Colonic mucosa (tissue), 4 donors: ENCODE measurements at regions not wholly inside any gene's neighbourhood (a gene's known extent, or its start where the extent isn't known, plus 50 kb on each side); places are given as distances from the start of the nearest gene placed in this dataset.

Experiments used
- DNase-seq: peaks from one replicate; pipeline ENCODE4 v3.0.0-alpha.2; 2020
- H3K27ac ChIP-seq: fragments of 200-600 bp; one replicate; pipeline ENCODE4 v1.8.0; 2021
- H3K27me3 ChIP-seq: fragments of 200-600 bp; one replicate; pipeline ENCODE4 v1.8.0; 2021
- H3K36me3 ChIP-seq: fragments of 200-600 bp; one replicate; pipeline ENCODE4 v1.8.0; 2021
- H3K4me1 ChIP-seq: fragments of 200-600 bp; one replicate; pipeline ENCODE4 v1.8.0; 2021; ENCODE audit warnings: mild to moderate bottlenecking
- H3K4me3 ChIP-seq: fragments of 200-600 bp; one replicate; pipeline ENCODE4 v1.8.0; 2021
- H3K9ac ChIP-seq, 2 donors: one replicate each; pipeline ENCODE4 v1.7.0; 2013; ENCODE audit warnings: control low read depth in 2 of 2, low read depth in 2 of 2, low read length in 2 of 2
- H3K9me3 ChIP-seq: fragments of 200-600 bp; one replicate; pipeline ENCODE4 v1.8.0; 2021
- intact Hi-C: fragments of 100-400 bp; cut with DNase I; formaldehyde crosslinking; loops from one replicate; pipeline ENCODE4 v1.14.1; 2022
- TF ChIP-seq, protein P1 (sequence below): fragments of 200-600 bp; IDR thresholded peaks from one replicate; pipeline ENCODE4 v1.8.0; 2022; ENCODE audit warnings: antibody characterized with exemption, mild to moderate bottlenecking
- donor health status: healthy.
- donor health status: DM: no; HTN: no; CAD: no.
- donor health status: DM: no; HTN: no; CAD: no.

DNA sequence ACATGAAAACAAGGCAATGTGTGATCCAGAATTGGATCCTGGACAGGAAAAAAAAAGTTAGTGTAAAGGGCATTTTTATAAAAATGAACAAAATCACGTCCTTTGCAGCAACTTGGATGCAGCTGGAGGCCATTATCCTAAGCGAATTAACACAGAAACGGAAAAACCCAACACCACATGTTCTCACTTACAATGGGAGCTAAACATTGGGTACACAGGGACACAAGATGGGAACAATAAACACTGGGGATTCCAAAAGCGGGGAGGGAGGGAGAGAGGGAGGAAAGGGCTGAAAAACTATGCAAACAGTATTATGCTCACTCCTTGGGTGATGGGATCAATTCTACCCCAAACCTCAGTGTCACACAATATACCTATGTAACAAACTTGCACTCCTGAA is 91.4 kb upstream of the BTBD3 start:
- H3K9me3 ChIP-seq, result no peaks in the 10 kb centered on the region
- no peak overlapping the region for H3K27ac ChIP-seq
- no peaks in the 10 kb centered on the region for H3K4me1 ChIP-seq
- H3K27me3 ChIP-seq, result no peaks in the 10 kb centered on the region
- no peaks in the 10 kb centered on the region for H3K36me3 ChIP-seq
- intact Hi-C loops, result no loop called here
- DNase-seq, result no peak
- no peak overlapping the region for H3K9ac ChIP-seq
- TF ChIP-seq, protein P1, sequence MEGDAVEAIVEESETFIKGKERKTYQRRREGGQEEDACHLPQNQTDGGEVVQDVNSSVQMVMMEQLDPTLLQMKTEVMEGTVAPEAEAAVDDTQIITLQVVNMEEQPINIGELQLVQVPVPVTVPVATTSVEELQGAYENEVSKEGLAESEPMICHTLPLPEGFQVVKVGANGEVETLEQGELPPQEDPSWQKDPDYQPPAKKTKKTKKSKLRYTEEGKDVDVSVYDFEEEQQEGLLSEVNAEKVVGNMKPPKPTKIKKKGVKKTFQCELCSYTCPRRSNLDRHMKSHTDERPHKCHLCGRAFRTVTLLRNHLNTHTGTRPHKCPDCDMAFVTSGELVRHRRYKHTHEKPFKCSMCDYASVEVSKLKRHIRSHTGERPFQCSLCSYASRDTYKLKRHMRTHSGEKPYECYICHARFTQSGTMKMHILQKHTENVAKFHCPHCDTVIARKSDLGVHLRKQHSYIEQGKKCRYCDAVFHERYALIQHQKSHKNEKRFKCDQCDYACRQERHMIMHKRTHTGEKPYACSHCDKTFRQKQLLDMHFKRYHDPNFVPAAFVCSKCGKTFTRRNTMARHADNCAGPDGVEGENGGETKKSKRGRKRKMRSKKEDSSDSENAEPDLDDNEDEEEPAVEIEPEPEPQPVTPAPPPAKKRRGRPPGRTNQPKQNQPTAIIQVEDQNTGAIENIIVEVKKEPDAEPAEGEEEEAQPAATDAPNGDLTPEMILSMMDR, result no peak
- H3K4me3 ChIP-seq, result no peak overlapping the region

- H3K27me3 ChIP-seq, result no peaks in the 10 kb centered on the region
- no peak for DNase-seq
Measured at GRCh38 chr20:11832397-11832796, 85.3 kb upstream of the BTBD3 start.

DNA sequence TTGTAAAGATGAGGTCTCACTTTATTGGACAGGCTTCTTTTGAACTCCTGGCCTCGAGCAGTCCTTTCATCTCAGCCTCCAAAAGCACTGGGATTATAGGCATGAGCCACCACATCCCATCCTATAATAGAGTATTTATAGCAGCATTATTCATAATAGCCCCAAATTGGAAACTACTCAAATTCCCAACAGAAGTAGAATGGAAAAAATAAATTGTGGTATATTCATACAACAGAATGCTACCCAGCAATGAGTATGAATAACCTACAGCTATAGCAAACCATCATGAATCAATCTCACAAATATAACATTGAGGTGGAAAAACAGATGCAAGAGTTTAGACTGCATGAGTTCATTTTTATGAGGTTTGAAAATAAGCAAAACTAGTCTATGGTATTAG is 84.8 kb upstream of the BTBD3 start:
- H3K36me3 ChIP-seq, result no peaks in the 10 kb centered on the region
- H3K4me1 ChIP-seq, result no peaks in the 10 kb centered on the region
- no peak overlapping the region for H3K27ac ChIP-seq
- H3K4me3 ChIP-seq, result no peak overlapping the region
- intact Hi-C loops, result no loop called here
- no peaks in the 10 kb centered on the region for H3K27me3 ChIP-seq
- H3K9me3 ChIP-seq, result no peaks in the 10 kb centered on the region
- DNase-seq, result no peak
- no peak overlapping the region for H3K9ac ChIP-seq
- TF ChIP-seq, protein P1, result no peak

More at GRCh38 chr20:11832397-11832796, 85.3 kb upstream of the BTBD3 start:
- no peaks in the 10 kb centered on the region for H3K36me3 ChIP-seq
- intact Hi-C loops, result no loop called here
- no peak overlapping the region for H3K4me3 ChIP-seq
- TF ChIP-seq, protein P1, result no peak
- no peaks in the 10 kb centered on the region for H3K9me3 ChIP-seq
- H3K27ac ChIP-seq, result no peak overlapping the region
- H3K9ac ChIP-seq, result no peak overlapping the region
- no peaks in the 10 kb centered on the region for H3K4me1 ChIP-seq

- intact Hi-C loops, result no loop called here
- Histone ChIP-seq H3K9me3 (no peaks in the 10 kb centered on the region), H3K4me3 (no peak overlapping the region), H3K9ac (no peak overlapping the region), H3K36me3 (no peaks in the 10 kb centered on the region), H3K4me1 (no peaks in the 10 kb centered on the region), H3K27me3 (no peaks in the 10 kb centered on the region), H3K27ac (no peak overlapping the region)
- no peak for DNase-seq
- TF ChIP-seq, protein P1, result no peak
Measured at GRCh38 chr20:11833825-11834224, 83.9 kb upstream of the BTBD3 start.

DNA sequence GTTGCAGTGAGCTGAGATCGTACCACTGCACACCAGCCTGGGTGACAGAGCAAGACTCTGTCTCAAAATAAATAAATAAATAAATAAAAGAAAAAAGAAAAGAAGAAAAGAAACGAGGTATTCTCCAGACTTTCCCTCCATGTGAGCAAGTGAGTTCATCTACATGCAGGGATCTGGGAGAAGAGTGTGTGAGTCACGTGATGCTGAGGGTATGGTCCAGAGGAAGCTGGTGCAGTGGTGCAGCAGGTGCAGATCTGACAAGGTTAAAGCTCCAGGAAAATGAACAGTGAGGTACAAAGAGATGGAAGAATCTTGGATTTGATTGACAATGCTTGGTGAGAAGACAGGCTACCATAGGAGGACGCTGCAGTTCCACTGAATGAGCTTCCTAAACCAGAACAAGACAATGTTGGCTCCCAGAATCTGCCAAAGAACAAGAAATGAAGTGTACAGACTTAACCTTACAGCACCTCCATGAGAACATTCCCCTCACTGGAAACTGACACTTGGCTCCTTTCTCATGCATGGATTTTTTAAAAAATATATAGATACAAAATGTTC is 79.5 kb upstream of the BTBD3 start:
- Histone ChIP-seq H3K27me3 (no peaks in the 10 kb centered on the region), H3K9me3 (no peaks in the 10 kb centered on the region), H3K9ac (no peak overlapping the region), H3K4me3 (no peak overlapping the region), H3K4me1 (no peaks in the 10 kb centered on the region), H3K36me3 (no peaks in the 10 kb centered on the region), H3K27ac (no peak overlapping the region)
- DNase-seq, result no peak
- TF ChIP-seq, protein P1, result no peak
- intact Hi-C loops, result no loop called here
